NB4 (cell line): ENCODE measurements at regions not wholly inside any gene's neighbourhood (a gene's known extent, or its start where the extent isn't known, plus 50 kb on each side); places are given as distances from the start of the nearest gene placed in this dataset.

Source experiments
- MYC ChIP-seq: IDR thresholded peaks from 2 replicates; pipeline ENCODE4 v1.6.1; 2011; ENCODE audit warnings: low read depth, low read length
- POLR2A ChIP-seq: IDR thresholded peaks from 2 replicates; pipeline ENCODE4 v1.6.1; 2011; ENCODE audit warnings: mild to moderate bottlenecking; ENCODE audit not compliant: insufficient read length; ENCODE audit errors: extremely low read depth
- TF ChIP-seq, protein P1 (sequence below): IDR thresholded peaks from 2 replicates; pipeline ENCODE4 v1.6.1; 2011; ENCODE audit warnings: low read depth, low read length
- TF ChIP-seq, protein P2 (sequence below): IDR thresholded peaks from one replicate; pipeline ENCODE4 v1.5.1; 2012; ENCODE audit warnings: low read depth, low read length

DNA sequence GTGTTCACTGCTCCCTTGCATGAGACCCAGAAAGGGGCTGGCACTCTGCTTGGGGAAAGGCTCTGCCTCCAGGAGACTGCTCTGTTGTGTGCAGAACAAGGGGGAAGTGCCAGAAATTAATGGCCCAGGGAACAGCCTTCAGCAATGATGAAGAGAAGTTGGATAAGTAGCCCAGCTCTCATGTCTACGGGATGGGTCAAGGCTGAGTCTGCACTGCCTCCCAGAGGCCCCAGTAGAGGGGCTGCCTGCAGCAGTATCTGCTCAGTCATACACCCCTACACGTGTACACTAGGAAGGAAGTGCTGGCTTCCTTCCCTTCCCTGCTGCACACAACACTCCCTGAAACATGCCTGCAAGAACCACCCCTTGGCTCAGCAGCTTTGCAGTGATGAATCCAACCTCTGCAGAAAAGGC is 54.6 kb upstream of the URI1 start:
- TF ChIP-seq, protein P1, sequence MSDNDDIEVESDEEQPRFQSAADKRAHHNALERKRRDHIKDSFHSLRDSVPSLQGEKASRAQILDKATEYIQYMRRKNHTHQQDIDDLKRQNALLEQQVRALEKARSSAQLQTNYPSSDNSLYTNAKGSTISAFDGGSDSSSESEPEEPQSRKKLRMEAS: peak; percentile 79
- no peak for TF ChIP-seq POLR2A
- TF ChIP-seq, protein P2, sequence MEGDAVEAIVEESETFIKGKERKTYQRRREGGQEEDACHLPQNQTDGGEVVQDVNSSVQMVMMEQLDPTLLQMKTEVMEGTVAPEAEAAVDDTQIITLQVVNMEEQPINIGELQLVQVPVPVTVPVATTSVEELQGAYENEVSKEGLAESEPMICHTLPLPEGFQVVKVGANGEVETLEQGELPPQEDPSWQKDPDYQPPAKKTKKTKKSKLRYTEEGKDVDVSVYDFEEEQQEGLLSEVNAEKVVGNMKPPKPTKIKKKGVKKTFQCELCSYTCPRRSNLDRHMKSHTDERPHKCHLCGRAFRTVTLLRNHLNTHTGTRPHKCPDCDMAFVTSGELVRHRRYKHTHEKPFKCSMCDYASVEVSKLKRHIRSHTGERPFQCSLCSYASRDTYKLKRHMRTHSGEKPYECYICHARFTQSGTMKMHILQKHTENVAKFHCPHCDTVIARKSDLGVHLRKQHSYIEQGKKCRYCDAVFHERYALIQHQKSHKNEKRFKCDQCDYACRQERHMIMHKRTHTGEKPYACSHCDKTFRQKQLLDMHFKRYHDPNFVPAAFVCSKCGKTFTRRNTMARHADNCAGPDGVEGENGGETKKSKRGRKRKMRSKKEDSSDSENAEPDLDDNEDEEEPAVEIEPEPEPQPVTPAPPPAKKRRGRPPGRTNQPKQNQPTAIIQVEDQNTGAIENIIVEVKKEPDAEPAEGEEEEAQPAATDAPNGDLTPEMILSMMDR: peak; percentile 12
- peak; percentile 47; the same call in 1 of the 2 replicates for TF ChIP-seq MYC
